ENCODE measurements at regions not wholly inside any gene's neighbourhood (a gene's known extent, or its start where the extent isn't known, plus 50 kb on each side); places are given as distances from the start of the nearest gene placed in this dataset.

GRCh38 chr22:47280301-47280700, 517.9 kb downstream of the TBC1D22A start:
- TF ChIP-seq GATA3 (IDR thresholded peaks at IDR 0.05; ENCODE audit: low read depth, low read length) (no peak), GATA2 (IDR thresholded peaks at IDR 0.05; ENCODE audit: low read depth, low read length) (no peak)

- no peak for TF ChIP-seq GATA2 (IDR thresholded peaks at IDR 0.05; ENCODE audit: low read depth, low read length)
These were observed 517.3 kb downstream of the TBC1D22A start for GRCh38 chr22:47279746-47280145.

- TF ChIP-seq GATA2 (IDR thresholded peaks at IDR 0.05; ENCODE audit: low read depth, low read length), result no peak
- no peak for TF ChIP-seq GATA3 (IDR thresholded peaks at IDR 0.05; ENCODE audit: low read depth, low read length)
These were observed 516.9 kb downstream of the TBC1D22A start for GRCh38 chr22:47279337-47279736.

DNA sequence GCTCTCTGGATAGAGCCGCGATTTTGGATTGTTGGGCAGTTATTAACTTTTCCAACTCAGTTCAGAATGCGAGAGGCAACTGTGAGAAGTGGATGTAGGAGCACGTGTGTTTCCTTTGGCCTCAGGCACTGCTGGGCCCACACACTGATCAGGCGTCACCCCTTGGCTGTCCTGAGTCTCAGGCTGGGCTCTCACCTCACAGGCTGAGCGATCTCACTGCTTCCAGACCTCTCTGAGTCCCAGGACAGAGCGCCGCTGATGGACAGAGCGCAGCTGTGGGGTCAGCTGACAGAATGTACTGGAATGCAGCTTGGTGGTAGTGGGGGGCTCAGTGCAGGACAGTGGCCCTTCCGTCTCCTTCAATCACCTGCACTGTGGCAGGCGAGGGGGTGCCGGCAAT, 516.2 kb downstream of the TBC1D22A start:
- TF ChIP-seq GATA2 (IDR thresholded peaks at IDR 0.05; ENCODE audit: low read depth, low read length) (no peak), GATA3 (IDR thresholded peaks at IDR 0.05; ENCODE audit: low read depth, low read length) (no peak)

GRCh38 chr22:47277531-47277930, 515.1 kb downstream of the TBC1D22A start:
- TF ChIP-seq GATA2 (IDR thresholded peaks at IDR 0.05; ENCODE audit: low read depth, low read length) (no peak), GATA3 (IDR thresholded peaks at IDR 0.05; ENCODE audit: low read depth, low read length) (no peak)

- TF ChIP-seq GATA3 (IDR thresholded peaks at IDR 0.05; ENCODE audit: low read depth, low read length), result no peak
These were observed 514.5 kb downstream of the TBC1D22A start for GRCh38 chr22:47276991-47277390.

DNA sequence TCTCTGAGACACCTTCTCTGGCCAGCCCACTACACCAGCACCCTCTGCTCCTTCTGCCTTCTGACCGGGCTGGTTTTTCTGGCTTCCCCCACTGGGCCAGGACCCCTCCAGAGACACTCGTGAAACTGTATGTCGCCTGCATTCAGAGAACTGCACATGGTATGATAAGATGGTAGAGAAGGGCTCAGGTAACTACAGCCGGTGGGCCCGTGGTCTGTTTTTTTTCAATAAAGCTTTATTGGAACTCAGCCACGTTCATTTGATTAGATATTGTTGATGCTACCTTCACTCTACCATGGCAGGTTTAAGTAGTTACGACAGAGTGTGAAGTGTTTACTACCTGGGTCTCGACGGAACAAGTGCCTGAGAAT, 514.0 kb downstream of the TBC1D22A start:
- no peak for TF ChIP-seq GATA3 (IDR thresholded peaks at IDR 0.05; ENCODE audit: low read depth, low read length)
- no peak for TF ChIP-seq GATA2 (IDR thresholded peaks at IDR 0.05; ENCODE audit: low read depth, low read length)

DNA sequence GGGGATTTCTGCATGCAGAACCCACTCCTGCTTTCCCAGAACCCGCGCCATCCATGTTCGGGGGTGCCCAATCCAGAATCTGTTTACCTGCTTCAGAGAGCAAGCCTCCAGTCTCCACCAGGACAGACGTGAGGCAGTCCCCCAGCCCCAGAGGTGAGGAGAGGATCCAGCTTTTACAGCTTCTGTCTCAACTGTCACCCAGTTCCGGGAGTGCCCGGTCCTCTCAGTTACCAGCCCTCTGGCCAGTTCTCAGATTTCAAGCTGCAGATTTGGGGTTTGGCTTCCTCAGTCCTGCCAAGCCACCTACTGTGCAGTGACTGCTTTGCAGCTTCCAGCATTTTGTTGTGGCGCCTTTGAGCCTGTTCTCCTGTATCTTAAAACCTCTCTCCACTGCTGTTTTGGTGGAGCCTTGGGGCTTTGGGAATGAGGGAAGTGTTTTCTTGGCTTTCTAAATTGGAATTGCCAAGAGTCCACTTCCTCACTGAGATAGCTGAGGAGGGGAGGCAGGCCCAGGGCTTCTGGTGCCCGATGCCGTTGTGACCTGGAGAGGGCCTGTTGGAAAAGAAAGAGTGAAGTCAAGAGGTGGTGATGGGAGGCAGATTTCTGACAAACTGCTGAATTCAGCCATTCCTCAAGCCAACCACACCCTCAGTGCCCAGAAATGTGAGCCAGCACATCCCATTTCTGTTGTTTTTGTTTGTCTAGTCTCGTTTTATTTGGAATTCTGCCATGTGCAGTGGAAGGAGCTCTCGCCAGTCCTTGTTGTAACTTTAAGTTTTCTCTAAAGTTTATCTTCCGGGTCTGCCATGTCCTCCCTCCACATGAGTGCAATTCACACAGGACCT, 513.4 kb downstream of the TBC1D22A start:
- no peak for TF ChIP-seq GATA2 (IDR thresholded peaks at IDR 0.05; ENCODE audit: low read depth, low read length)
- TF ChIP-seq GATA3 (IDR thresholded peaks at IDR 0.05; ENCODE audit: low read depth, low read length), result no peak

- TF ChIP-seq GATA3 (IDR thresholded peaks at IDR 0.05; ENCODE audit: low read depth, low read length), result no peak
- no peak for TF ChIP-seq GATA2 (IDR thresholded peaks at IDR 0.05; ENCODE audit: low read depth, low read length)
These were observed 511.7 kb downstream of the TBC1D22A start for GRCh38 chr22:47274196-47274595.

DNA sequence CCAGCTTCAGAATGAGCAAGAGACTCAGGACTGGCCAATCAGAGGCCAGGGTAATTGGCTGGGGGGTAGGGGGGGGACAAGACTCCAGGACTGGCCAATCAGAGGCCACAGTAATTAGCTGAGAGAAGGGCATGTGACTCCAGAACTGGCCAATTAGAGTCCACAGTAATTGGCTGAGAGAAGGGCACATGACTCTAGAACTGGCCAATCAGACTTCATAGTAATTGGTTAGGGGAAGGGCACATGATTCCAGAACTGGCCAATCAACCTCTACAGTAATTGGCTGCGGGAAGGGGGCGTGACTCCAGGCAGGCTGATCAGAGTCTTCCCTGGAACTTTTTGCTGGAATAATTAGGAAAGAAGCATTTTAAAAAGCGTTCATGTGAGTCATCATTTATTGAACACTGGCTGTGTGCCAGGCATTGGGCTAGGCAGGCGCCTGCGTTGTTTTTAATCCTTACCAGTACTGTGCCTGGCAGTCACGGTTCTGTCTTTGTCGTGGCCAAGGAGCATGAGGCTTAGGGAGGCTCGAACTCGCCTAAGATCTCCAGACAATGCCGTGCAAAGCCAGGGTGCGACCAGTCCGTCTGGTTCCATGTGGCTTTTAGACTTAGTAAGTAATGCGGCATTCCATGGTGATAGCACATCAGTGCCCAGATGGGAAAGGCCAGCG, 508.1 kb downstream of the TBC1D22A start:
- TF ChIP-seq GATA3 (IDR thresholded peaks at IDR 0.05; ENCODE audit: low read depth, low read length), result no peak
- TF ChIP-seq GATA2 (IDR thresholded peaks at IDR 0.05; ENCODE audit: low read depth, low read length), result no peak

DNA sequence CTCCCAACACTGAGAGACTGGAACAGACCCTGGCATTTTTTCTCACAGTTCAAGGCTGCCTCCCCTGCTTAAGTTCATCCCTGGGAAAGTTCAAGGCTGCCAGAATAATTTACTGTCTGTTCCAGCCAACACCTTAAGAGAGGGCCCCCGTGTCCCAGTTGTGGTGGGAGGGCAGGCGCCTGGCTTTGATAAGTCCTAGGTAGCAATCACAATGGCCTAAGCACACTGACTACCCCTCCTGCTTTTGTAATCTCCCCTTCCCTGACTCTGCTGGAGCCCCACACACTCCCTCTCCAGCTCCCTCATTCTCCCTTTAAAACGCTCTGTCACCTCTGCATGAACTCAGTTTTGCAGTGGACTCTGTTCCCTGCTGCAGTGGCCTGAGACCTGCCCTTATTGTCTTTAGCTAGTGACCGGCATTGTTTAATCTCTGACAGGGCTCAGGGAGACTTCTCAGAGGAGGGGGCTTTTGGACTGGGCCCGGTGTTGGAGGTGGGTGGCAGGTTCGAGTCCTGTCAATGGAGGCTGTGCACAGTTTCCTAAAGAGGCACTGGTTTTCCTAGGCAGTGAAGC, 507.2 kb downstream of the TBC1D22A start:
- TF ChIP-seq GATA2 (IDR thresholded peaks at IDR 0.05; ENCODE audit: low read depth, low read length), result no peak
- no peak for TF ChIP-seq GATA3 (IDR thresholded peaks at IDR 0.05; ENCODE audit: low read depth, low read length)

DNA sequence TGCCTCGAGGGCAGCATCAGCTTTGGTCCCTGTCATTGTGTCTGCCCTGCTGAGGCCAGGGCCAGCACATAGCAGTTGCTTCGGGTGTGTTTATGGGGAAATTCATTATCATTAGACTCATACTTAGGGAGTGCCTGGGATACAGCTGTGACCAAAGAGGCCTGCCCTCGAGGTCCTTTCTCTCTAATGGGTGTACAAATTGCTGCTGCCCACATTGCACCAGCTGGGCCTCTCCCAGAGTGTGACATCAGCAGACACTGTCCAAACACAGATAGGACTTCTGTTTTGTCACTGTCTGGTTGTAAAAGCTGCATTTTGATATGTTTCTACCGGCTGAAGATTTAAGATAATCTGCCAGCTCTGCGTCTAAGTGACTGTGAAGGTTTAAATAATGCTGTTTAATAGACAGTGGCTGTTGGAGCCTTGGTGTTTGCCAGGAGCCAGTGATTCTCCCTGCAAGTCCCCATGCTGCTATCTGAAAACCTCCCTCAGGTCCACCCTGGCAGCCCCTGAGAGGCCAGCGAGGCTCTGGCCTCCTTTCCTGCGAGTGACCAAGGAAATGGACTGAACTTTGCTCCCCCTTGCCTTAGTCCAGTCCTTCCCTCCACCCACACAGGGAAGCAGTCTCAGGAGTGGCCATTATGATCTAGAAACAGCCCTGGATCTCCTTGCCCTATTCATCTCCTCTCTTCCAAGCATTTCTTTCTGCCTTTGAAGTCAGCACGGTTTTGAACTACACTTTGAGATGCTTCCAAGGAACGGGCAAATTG, 505.2 kb downstream of the TBC1D22A start:
- TF ChIP-seq GATA2 (IDR thresholded peaks at IDR 0.05; ENCODE audit: low read depth, low read length) (peak; percentile 21; the same call in 1 of the 2 replicates), GATA3 (IDR thresholded peaks at IDR 0.05; ENCODE audit: low read depth, low read length) (no peak)

GRCh38 chr22:47266329-47266728, 503.9 kb downstream of the TBC1D22A start:
- no peak for TF ChIP-seq GATA2 (IDR thresholded peaks at IDR 0.05; ENCODE audit: low read depth, low read length)
- no peak for TF ChIP-seq GATA3 (IDR thresholded peaks at IDR 0.05; ENCODE audit: low read depth, low read length)

DNA sequence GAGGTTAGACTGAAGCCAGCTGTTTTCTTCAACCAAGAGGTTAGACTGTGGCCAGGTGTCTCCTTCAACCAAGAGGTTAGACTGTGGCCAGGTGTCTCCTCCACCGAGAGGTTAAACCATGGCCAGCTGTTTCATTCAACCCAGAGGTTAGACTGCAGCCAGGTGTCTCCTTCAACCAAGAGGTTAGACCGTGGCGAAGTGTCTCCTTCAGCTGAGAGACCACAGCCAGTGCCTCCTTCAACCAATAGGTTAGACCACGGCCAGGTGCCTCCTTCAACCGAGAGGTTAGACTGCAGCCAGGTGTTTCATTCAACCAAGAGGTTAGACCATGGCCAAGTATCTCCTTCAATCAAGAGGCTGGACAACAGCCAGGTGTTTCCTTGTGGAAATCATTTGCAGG, 498.1 kb downstream of the TBC1D22A start:
- TF ChIP-seq GATA3 (IDR thresholded peaks at IDR 0.05; ENCODE audit: low read depth, low read length) (no peak), GATA2 (IDR thresholded peaks at IDR 0.05; ENCODE audit: low read depth, low read length) (no peak)
